Suprapubic skin (tissue), 4 donors: ENCODE measurements at regions not wholly inside any gene's neighbourhood (a gene's known extent, or its start where the extent isn't known, plus 50 kb on each side); places are given as distances from the start of the nearest gene placed in this dataset.

Source experiments
- DNase-seq, 2 donors: peaks; one replicate each; pipeline ENCODE4 v3.0.0-alpha.2; 2019; ENCODE audit warnings: low spot score in 2 of 2
- H3K27ac ChIP-seq: fragments of 200-600 bp; sonication (generic); one replicate; pipeline ENCODE4 v1.5.1; 2019
- H3K27me3 ChIP-seq: fragments of 200-600 bp; sonication (generic); one replicate; pipeline ENCODE4 v1.5.1; 2019
- H3K36me3 ChIP-seq: fragments of 200-600 bp; sonication (generic); one replicate; pipeline ENCODE4 v1.5.1; 2019
- H3K4me1 ChIP-seq: fragments of 200-600 bp; sonication (generic); one replicate; pipeline ENCODE4 v1.5.1; 2019
- H3K4me3 ChIP-seq: fragments of 200-600 bp; sonication (generic); one replicate; pipeline ENCODE4 v1.5.1; 2019; ENCODE audit warnings: mild to moderate bottlenecking
- H3K9me3 ChIP-seq: fragments of 200-600 bp; sonication (generic); one replicate; pipeline ENCODE4 v1.5.1; 2019
- CTCF ChIP-seq, 2 donors: fragments of 200-600 bp in 1 of 2; fragments of 450-650 bp in 1 of 2; sonication (generic) in 1 of 2; IDR thresholded peaks; one replicate each; pipeline ENCODE4 v1.5.1; 2016 to 2019; ENCODE audit warnings: antibody characterized with exemption in 2 of 2, mild to moderate bottlenecking in 1 of 2, moderate library complexity in 1 of 2
- EP300 ChIP-seq: sonication (generic); formaldehyde crosslinking; IDR thresholded peaks from one replicate; pipeline ENCODE4 v1.6.1; 2017; ENCODE audit warnings: antibody characterized with exemption
- POLR2A ChIP-seq, 2 donors: fragments of 450-650 bp; IDR thresholded peaks; one replicate each; pipeline ENCODE4 v1.6.1; 2017; ENCODE audit warnings: antibody characterized with exemption in 2 of 2, mild to moderate bottlenecking in 2 of 2, moderate library complexity in 2 of 2
- POLR2AphosphoS5 ChIP-seq, 3 donors: sonication (generic); formaldehyde crosslinking; IDR thresholded peaks; one replicate each; pipeline ENCODE4 v1.6.1; 2017; ENCODE audit warnings: antibody characterized with exemption in 3 of 3
- WGBS: methylation state at CpG from one replicate; pipeline ENCODE4 v1.1.5; 2018; 5-methylcytosine and 5-hydroxymethylcytosine counted together

- TF ChIP-seq POLR2AphosphoS5 (IDR thresholded peaks at IDR 0.05), result no peak
- TF ChIP-seq EP300, result no peak
- TF ChIP-seq POLR2A (IDR thresholded peaks at IDR 0.05), result no peak
- TF ChIP-seq CTCF (IDR thresholded peaks at IDR 0.05), result no peak
- 92% methylated on average over 1 of the region's 1 CpG for WGBS
- H3K27me3 ChIP-seq, result peaks cover 3% of the 10 kb centered on the region
- H3K36me3 ChIP-seq, result no peaks in the 10 kb centered on the region
- DNase-seq, result no peak
- H3K9me3 ChIP-seq, result peaks cover 15% of the 10 kb centered on the region
- no peak overlapping the region for H3K4me3 ChIP-seq
- H3K4me1 ChIP-seq, result peaks cover 6% of the 10 kb centered on the region
- H3K27ac ChIP-seq, result no peak overlapping the region
Observed at GRCh38 chr1:30623431-30623830, 100.0 kb downstream of the MATN1 start.

GRCh38 chr1:30619619-30620018, 103.8 kb downstream of the MATN1 start:
- no peak for DNase-seq
- H3K4me1 ChIP-seq, result peaks cover 17% of the 10 kb centered on the region
- H3K27me3 ChIP-seq, result peaks cover 3% of the 10 kb centered on the region
- TF ChIP-seq EP300 (no peak), CTCF (IDR thresholded peaks at IDR 0.05) (no peak), POLR2AphosphoS5 (IDR thresholded peaks at IDR 0.05) (no peak), POLR2A (IDR thresholded peaks at IDR 0.05) (no peak)
- peaks cover 15% of the 10 kb centered on the region for H3K9me3 ChIP-seq
- no peaks in the 10 kb centered on the region for H3K36me3 ChIP-seq
- 91% methylated on average over 4 of the region's 4 CpGs for whole genome bisulfite sequencing
- no peak overlapping the region for H3K4me3 ChIP-seq
- no peak overlapping the region for H3K27ac ChIP-seq

GRCh38 chr1:30618335-30618747, 105.0 kb downstream of the MATN1 start:
- H3K36me3 ChIP-seq, result no peaks in the 10 kb centered on the region
- TF ChIP-seq POLR2AphosphoS5 (IDR thresholded peaks at IDR 0.05) (no peak), EP300 (no peak), POLR2A (IDR thresholded peaks at IDR 0.05) (no peak), CTCF (IDR thresholded peaks at IDR 0.05) (no peak)
- no peak overlapping the region for H3K4me3 ChIP-seq
- H3K27me3 ChIP-seq, result peaks cover 3% of the 10 kb centered on the region
- H3K9me3 ChIP-seq, result peaks cover 4% of the 10 kb centered on the region
- no peak for DNase-seq
- H3K27ac ChIP-seq, result no peak overlapping the region
- 37% methylated on average over 5 of the region's 6 CpGs for WGBS
- peaks cover 17% of the 10 kb centered on the region for H3K4me1 ChIP-seq

- peaks cover 17% of the 10 kb centered on the region for H3K4me1 ChIP-seq
- H3K36me3 ChIP-seq, result no peaks in the 10 kb centered on the region
- H3K27ac ChIP-seq, result no peak overlapping the region
- 85% methylated on average over 7 of the region's 7 CpGs for WGBS
- peaks cover 3% of the 10 kb centered on the region for H3K27me3 ChIP-seq
- H3K9me3 ChIP-seq, result no peaks in the 10 kb centered on the region
- DNase-seq, result no peak
- H3K4me3 ChIP-seq, result no peak overlapping the region
- TF ChIP-seq POLR2AphosphoS5 (IDR thresholded peaks at IDR 0.05) (no peak), EP300 (no peak), CTCF (IDR thresholded peaks at IDR 0.05) (no peak), POLR2A (IDR thresholded peaks at IDR 0.05) (no peak)
Observed at GRCh38 chr1:30616759-30617158, 106.6 kb downstream of the MATN1 start.

GRCh38 chr1:30615816-30616590, 107.4 kb downstream of the MATN1 start:
- peaks cover 2% of the 10 kb centered on the region for H3K27me3 ChIP-seq
- H3K4me3 ChIP-seq, result no peak overlapping the region
- DNase-seq, result no peak
- H3K9me3 ChIP-seq, result no peaks in the 10 kb centered on the region
- TF ChIP-seq POLR2A (IDR thresholded peaks at IDR 0.05), result no peak
- TF ChIP-seq POLR2AphosphoS5 (IDR thresholded peaks at IDR 0.05), result no peak
- TF ChIP-seq CTCF (IDR thresholded peaks at IDR 0.05), result no peak
- no peak for TF ChIP-seq EP300
- H3K36me3 ChIP-seq, result no peaks in the 10 kb centered on the region
- no peak overlapping the region for H3K27ac ChIP-seq
- 91% methylated on average over 7 of the region's 8 CpGs for WGBS
- H3K4me1 ChIP-seq, result peaks cover 17% of the 10 kb centered on the region
